A549 (cell line): ENCODE measurements at regions not wholly inside any gene's neighbourhood (a gene's known extent, or its start where the extent isn't known, plus 50 kb on each side); places are given as distances from the start of the nearest gene placed in this dataset.

Experiments
- ATAC-seq, 2 experiments: fragments of 200-7000 bp in 1 of 2; fragments of >200 bp in 1 of 2; cut with Nextera tagmentation in 1 of 2; cut with Tn5 transposase in 1 of 2; 3 replicates each; pipeline versions ENCODE4 v1.8.0 to v1.9.1; 2018 to 2020; ENCODE audit warnings: mild to moderate bottlenecking in 1 of 2, moderate library complexity in 1 of 2
- CTCF ChIA-PET: fragments of 300-600 bp; sonication (Branson Sonifier 250); formaldehyde crosslinking; extraction: SDS; loops from one replicate; lab custom pipeline; 2021; ENCODE audit warnings: antibody characterized with exemption, inconsistent platforms; lab: Yijun Ruan, JAX
- POLR2A ChIA-PET: fragments of 350-600 bp; formaldehyde crosslinking; extraction: SDS; loops from one replicate; lab custom pipeline; 2021; ENCODE audit warnings: antibody characterized with exemption, inconsistent platforms; lab: Yijun Ruan, JAX
- DNase-seq, 2 experiments: peaks; one replicate each; pipeline versions ENCODE4 v3.0.0 to v3.0.0-alpha.2; 2011 to 2016; ENCODE audit warnings: low read depth in 1 of 2, low spot score in 1 of 2
- FAIRE-seq: peaks from 2 replicates; lab custom pipeline; 2011; peaks lifted over from hg19 to GRCh38; lab: Jason Lieb, UNC
- H3K27ac ChIP-seq, 2 experiments: fragments of >200 bp; sonication (Bioruptor Twin); formaldehyde crosslinking; 3 replicates each; pipeline ENCODE4 v1.5.1; 2016 to 2017
- H3K4me1 ChIP-seq: fragments of >200 bp; sonication (Bioruptor Twin); formaldehyde crosslinking; 3 replicates; pipeline ENCODE4 v1.6.1; 2016
- H3K4me2 ChIP-seq: fragments of >200 bp; sonication (Bioruptor Twin); formaldehyde crosslinking; 3 replicates; pipeline ENCODE4 v1.6.1; 2016
- H3K4me3 ChIP-seq: fragments of >200 bp; sonication (Bioruptor Twin); formaldehyde crosslinking; 3 replicates; pipeline ENCODE4 v1.5.1; 2016
- H3K9me3 ChIP-seq: fragments of >200 bp; sonication (Bioruptor Twin); formaldehyde crosslinking; 3 replicates; pipeline ENCODE4 v1.6.1; 2016
- CBX2 ChIP-seq: fragments of 200-600 bp; sonication (generic); IDR thresholded peaks from 2 replicates; pipeline ENCODE4 v1.6.1; 2016; ENCODE audit warnings: low read depth, mild to moderate bottlenecking, borderline replicate concordance
- CBX8 ChIP-seq: fragments of 200-600 bp; sonication (generic); IDR thresholded peaks from 2 replicates; pipeline ENCODE4 v1.6.1; 2016
- E2F6 ChIP-seq: IDR thresholded peaks from 2 replicates; pipeline ENCODE4 v1.6.1; 2012; ENCODE audit warnings: low read depth, borderline replicate concordance
- FOSB ChIP-seq: fragments of 250-450 bp; sonication (Bioruptor Pico); IDR thresholded peaks from 2 replicates; pipeline ENCODE4 v1.5.0; 2020; ENCODE audit warnings: mild to moderate bottlenecking, moderate library complexity
- GATA3 ChIP-seq: IDR thresholded peaks from 2 replicates; pipeline ENCODE4 v1.6.1; 2012; ENCODE audit warnings: borderline replicate concordance
- HDAC2 ChIP-seq: fragments of 200-600 bp; sonication (generic); IDR thresholded peaks from 2 replicates; pipeline ENCODE4 v1.6.1; 2016
- HOXA7 ChIP-seq: fragments of 250-450 bp; sonication (Bioruptor Pico); IDR thresholded peaks from 2 replicates; pipeline ENCODE4 v1.5.0; 2020; ENCODE audit warnings: mild to moderate bottlenecking, moderate library complexity
- HOXB13 ChIP-seq: fragments of 250-450 bp; sonication (Bioruptor Pico); IDR thresholded peaks from 2 replicates; pipeline ENCODE4 v1.5.0; 2020; ENCODE audit warnings: low read depth, mild to moderate bottlenecking, moderate library complexity
- HOXB5 ChIP-seq: fragments of 250-450 bp; sonication (Bioruptor Pico); IDR thresholded peaks from 2 replicates; pipeline ENCODE4 v1.5.0; 2020; ENCODE audit warnings: mild to moderate bottlenecking, moderate library complexity
- KDM1A ChIP-seq: fragments of 200-600 bp; sonication (generic); IDR thresholded peaks from 2 replicates; pipeline ENCODE4 v1.6.1; 2016; ENCODE audit warnings: low read depth, mild to moderate bottlenecking
- MYC ChIP-seq: IDR thresholded peaks from 2 replicates; pipeline ENCODE4 v1.6.1; 2012; ENCODE audit warnings: mild to moderate bottlenecking, inconsistent platforms, low read length, improper control_type of control experiment, borderline replicate concordance
- NFE2L2 ChIP-seq: fragments of 150-350 bp; conservative IDR thresholded peaks from 2 replicates; pipeline ENCODE4 v1.6.1; 2014; ENCODE audit warnings: low read length
- NPAS2 ChIP-seq: fragments of 250-450 bp; sonication (Bioruptor Pico); IDR thresholded peaks from 2 replicates; pipeline ENCODE4 v1.8.0; 2022; ENCODE audit warnings: mild to moderate bottlenecking, moderate library complexity, borderline replicate concordance
- NR3C1 ChIP-seq: fragments of >200 bp; sonication (Bioruptor Twin); formaldehyde crosslinking; IDR thresholded peaks from 3 replicates; pipeline ENCODE4 v1.6.1; 2017
- POLR2A ChIP-seq: IDR thresholded peaks from 2 replicates; pipeline ENCODE4 v1.6.1; 2012; ENCODE audit warnings: mild to moderate bottlenecking, low read length
- POLR2AphosphoS2 ChIP-seq: conservative IDR thresholded peaks from 2 replicates; pipeline ENCODE4 v1.6.1; 2012; ENCODE audit warnings: low read length, improper control_type of control experiment, inconsistent platforms
- RCOR1 ChIP-seq: fragments of 150-350 bp; IDR thresholded peaks from 2 replicates; pipeline ENCODE4 v1.6.1; 2014; ENCODE audit warnings: antibody characterized with exemption, low read length, low read depth
- REST ChIP-seq: fragments of 200-600 bp; sonication (generic); IDR thresholded peaks from 2 replicates; pipeline ENCODE4 v1.6.1; 2016; ENCODE audit warnings: antibody characterized with exemption, mild to moderate bottlenecking, moderate library complexity
- RNF2 ChIP-seq: fragments of 200-600 bp; sonication (generic); IDR thresholded peaks from 2 replicates; pipeline ENCODE4 v1.6.1; 2016; ENCODE audit warnings: low read depth, mild to moderate bottlenecking, antibody characterized with exemption, moderate library complexity, borderline replicate concordance
- SMC3 ChIP-seq: fragments of >200 bp; sonication (Bioruptor Twin); formaldehyde crosslinking; IDR thresholded peaks from 3 replicates; pipeline ENCODE4 v1.6.1; 2018; ENCODE audit warnings: inconsistent platforms
- SREBF2 ChIP-seq: fragments of 450-650 bp; IDR thresholded peaks from 2 replicates; pipeline ENCODE4 v1.6.1; 2014; ENCODE audit warnings: mild to moderate bottlenecking, moderate library complexity
- TFCP2L1 ChIP-seq: fragments of 250-450 bp; sonication (Bioruptor Pico); IDR thresholded peaks from 2 replicates; pipeline ENCODE4 v1.5.0; 2021; ENCODE audit warnings: mild to moderate bottlenecking
- TP53 ChIP-seq: fragments of 250-450 bp; sonication (Bioruptor Pico); IDR thresholded peaks from 2 replicates; pipeline ENCODE4 v1.5.0; 2021; ENCODE audit warnings: mild to moderate bottlenecking, moderate library complexity
- USF2 ChIP-seq: fragments of 450-650 bp; IDR thresholded peaks from 2 replicates; pipeline ENCODE4 v1.6.1; 2014; ENCODE audit warnings: antibody characterized with exemption
- ZFP36 ChIP-seq: fragments of 450-650 bp; IDR thresholded peaks from 2 replicates; pipeline ENCODE4 v1.6.1; 2014; ENCODE audit warnings: borderline replicate concordance; ENCODE audit not compliant: partially characterized antibody
- WGBS: methylation state at CpG from one replicate; pipeline ENCODE4 v1.1.6; 2017; ENCODE audit errors: missing lambda C conversion rate; 5-methylcytosine and 5-hydroxymethylcytosine counted together
- TF ChIP-seq, protein P1 (sequence below): fragments of 250-450 bp; sonication (Bioruptor Pico); IDR thresholded peaks from 2 replicates; pipeline ENCODE4 v1.5.0; 2020; ENCODE audit warnings: low read depth, mild to moderate bottlenecking, moderate library complexity

- DNase-seq (no peak), FAIRE-seq (no peak), ATAC-seq (no peak)
- no peak overlapping the region for H3K4me3 ChIP-seq
- WGBS = under 1% methylated on average over 4 of the region's 4 CpGs
- POLR2A ChIA-PET = no interaction called here
- no peaks in the 10 kb centered on the region for H3K4me1 ChIP-seq
- no peak overlapping the region for H3K27ac ChIP-seq
- CTCF ChIA-PET = no interaction called here
- no peak overlapping the region for H3K4me2 ChIP-seq
- TF ChIP-seq SMC3 = no peak
- TF ChIP-seq RNF2 = no peak
- no peak for TF ChIP-seq ZFP36
- no peak for TF ChIP-seq SREBF2
- TF ChIP-seq NFE2L2 = no peak
- no peak for TF ChIP-seq KDM1A
- TF ChIP-seq POLR2AphosphoS2 = no peak
- TF ChIP-seq MYC = no peak
- no peak for TF ChIP-seq FOSB (CRISPR knock-in tag)
- TF ChIP-seq REST = no peak
- no peaks in the 10 kb centered on the region for H3K9me3 ChIP-seq
These were observed 1236.6 kb downstream of the BCL11B start for GRCh38 chr14:98035396-98035795.

- DNase-seq (no peak), ATAC-seq (no peak), FAIRE-seq (no peak)
- Histone ChIP-seq H3K4me1 (no peaks in the 10 kb centered on the region), H3K27ac (no peak overlapping the region), H3K4me3 (no peak overlapping the region), H3K4me2 (no peak overlapping the region), H3K9me3 (no peaks in the 10 kb centered on the region)
- ChIA-PET CTCF (no interaction called here), POLR2A (no interaction called here)
- TF ChIP-seq HOXB13 (CRISPR knock-in tag) = no peak
- TF ChIP-seq NPAS2 (CRISPR knock-in tag) = no peak
- TF ChIP-seq, protein P1, sequence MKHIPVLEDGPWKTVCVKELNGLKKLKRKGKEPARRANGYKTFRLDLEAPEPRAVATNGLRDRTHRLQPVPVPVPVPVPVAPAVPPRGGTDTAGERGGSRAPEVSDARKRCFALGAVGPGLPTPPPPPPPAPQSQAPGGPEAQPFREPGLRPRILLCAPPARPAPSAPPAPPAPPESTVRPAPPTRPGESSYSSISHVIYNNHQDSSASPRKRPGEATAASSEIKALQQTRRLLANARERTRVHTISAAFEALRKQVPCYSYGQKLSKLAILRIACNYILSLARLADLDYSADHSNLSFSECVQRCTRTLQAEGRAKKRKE (CRISPR knock-in tag) = no peak
- no peak for TF ChIP-seq POLR2A
- TF ChIP-seq TFCP2L1 (CRISPR knock-in tag) = no peak
- no peak for TF ChIP-seq CBX2
- no peak for TF ChIP-seq SREBF2
- no peak for TF ChIP-seq USF2
- no peak for TF ChIP-seq HOXB5 (CRISPR knock-in tag)
- TF ChIP-seq ZFP36 = no peak
- TF ChIP-seq NR3C1 = no peak
- no peak for TF ChIP-seq HDAC2
- TF ChIP-seq TP53 (CRISPR knock-in tag) = no peak
- TF ChIP-seq HOXA7 (CRISPR knock-in tag) = no peak
- no peak for TF ChIP-seq GATA3
- no peak for TF ChIP-seq E2F6
- TF ChIP-seq REST = no peak
- TF ChIP-seq CBX8 = no peak
- TF ChIP-seq RCOR1 = no peak
- WGBS = 19% methylated on average over 7 of the region's 7 CpGs
These were observed 1234.2 kb downstream of the BCL11B start for GRCh38 chr14:98037831-98038230.
